Myocyte (in vitro differentiated cells): ENCODE measurements at regions not wholly inside any gene's neighbourhood (a gene's known extent, or its start where the extent isn't known, plus 50 kb on each side); places are given as distances from the start of the nearest gene placed in this dataset.
"Not testable (repeated sequence)": the region's sequence is repeated elsewhere in the genome, so short reads cannot be mapped to it uniquely, and the experiment has no call there.

Source experiments
- DNase-seq: peaks from one replicate; pipeline ENCODE4 v3.0.0-alpha.2; 2012; ENCODE audit warnings: low read depth

DNA sequence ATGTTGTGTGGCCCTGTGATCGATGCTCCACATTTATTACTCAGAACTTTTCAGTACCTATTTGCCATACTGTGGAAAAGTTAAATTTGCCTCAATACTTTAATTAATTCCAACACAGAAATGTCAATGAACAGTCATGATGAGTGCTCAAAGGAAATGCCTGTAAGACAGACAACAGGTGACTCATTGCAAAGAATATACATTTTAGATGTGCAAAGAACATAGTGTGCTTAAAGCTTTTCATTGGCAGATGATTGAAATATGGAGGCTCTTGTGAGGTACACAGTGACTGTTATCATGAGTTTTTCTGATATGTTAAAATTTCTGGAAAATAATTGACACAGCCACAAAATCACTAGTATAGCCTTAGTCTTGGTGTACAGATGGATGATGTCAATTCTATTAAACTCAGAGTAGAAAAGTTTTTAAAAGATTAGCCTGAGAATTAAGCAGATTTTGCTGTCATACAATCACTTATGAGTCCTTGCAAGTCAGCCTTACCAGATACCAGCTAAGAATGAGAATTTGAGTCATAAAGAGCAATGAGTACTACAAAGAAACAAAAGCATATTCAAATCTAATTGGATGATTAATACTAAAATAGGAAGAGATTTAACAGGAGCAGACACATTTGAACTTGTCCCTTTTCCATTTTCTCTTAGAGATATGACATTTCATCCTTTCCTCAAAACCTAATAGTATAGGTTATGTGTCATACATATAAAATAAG, 544.1 kb downstream of the KCNH5 start:
- DNase-seq, result no peak

DNA sequence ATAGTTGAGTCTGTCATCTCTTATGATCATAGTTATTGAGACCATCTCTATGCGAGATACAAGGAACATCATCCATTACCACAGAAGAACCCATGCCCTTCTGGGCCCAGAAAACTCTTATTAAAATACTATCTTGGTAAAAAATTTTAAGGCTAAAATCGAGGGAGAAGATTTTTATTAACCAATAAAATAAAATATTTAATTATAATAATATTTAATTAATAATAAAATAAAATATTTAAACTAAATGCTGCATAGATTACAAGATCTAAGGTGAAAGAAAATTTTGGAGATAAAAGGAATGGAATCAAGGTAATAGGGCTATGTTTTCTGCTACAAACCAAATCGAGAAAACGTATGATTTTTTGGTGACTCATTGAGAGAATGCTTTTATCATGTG, 540.2 kb downstream of the KCNH5 start:
- no peak for DNase-seq

DNA sequence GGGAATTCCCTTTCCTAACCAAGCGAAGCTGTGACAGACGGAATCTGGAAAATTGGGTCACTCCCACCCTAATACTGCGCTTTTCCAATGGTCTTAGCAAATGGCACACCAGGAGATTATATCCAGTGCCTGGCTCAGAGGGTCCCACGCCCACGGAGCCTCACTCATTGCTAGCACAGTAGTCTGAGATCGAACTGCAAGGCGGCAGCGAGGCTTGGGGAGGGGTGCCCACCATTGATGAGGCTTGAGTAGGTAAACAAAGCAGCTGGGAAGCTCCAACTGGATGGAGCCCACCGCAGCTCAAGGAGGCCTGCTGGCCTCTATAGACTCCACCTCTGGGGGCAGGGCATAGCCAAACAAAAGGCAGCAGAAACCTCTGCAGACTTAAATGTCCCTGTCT, 523.9 kb downstream of the KCNH5 start:
- not testable (repeated sequence) for DNase-seq

DNA sequence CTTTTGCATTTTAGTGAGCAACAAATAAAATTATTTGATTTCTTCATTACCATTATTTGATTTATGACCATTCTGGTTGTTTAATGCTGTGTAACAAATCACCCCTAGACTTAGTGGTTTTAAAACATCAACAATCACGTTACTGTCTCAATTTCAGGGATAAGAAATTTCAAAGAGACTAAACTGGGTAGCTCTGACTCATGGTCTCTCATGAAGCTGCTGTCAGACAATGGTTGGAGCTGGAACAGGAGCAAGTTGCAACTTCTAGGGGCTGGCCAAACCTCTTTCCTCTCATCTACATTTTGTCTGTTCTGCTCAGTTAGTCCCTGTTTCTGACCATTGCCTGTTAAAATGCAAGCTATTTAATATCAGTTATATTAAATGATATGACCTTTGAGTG, 517.0 kb downstream of the KCNH5 start:
- no peak for DNase-seq

DNA sequence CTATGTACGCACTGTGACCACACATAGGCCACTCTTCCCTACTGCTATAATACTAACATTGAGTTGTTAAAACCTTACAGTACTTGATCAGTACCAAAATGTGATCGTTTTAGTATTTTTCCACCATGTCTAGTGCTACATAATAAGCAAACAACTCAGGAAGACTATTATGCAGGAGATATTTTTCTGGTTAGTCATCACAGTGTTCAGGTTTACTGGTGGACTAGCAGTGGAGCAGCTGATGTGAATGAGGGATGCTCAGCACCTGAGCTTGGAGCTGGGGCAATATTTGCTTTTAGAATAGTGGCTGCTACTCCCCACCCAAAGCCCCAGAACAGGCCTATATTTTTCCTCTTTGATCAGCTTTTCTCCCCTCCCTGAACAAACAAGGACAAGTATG, 513.1 kb downstream of the KCNH5 start:
- DNase-seq, result no peak

DNA sequence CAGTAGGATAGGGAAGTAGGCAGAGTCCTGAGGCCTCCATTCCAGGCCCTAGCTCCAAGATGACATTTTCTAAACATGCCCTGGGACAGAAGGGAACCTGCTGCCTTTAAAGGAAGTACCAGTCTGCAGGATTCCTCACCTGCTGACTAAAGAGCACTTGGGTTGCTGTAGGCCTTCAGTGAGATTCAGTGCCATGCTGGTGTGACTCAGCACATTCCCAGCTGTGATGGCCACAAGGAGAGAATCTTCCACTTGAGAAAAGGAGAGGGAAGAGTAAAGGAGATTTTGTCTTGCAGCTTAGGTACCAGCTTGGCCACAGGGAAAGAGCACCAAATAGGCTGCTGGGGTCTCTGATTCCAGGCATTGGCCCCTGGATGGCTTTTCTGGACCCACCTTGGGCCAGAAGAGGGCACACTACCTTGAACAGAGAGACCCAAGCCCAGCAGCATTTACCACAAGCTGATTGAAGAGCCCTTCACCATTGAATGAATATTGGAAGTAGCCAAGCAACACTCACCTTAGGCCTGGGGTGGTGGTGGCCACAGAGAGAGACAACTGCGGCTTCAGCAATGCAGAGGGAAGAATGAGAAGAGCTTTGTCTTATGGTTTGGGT, 498.3 kb downstream of the KCNH5 start:
- DNase-seq, result no peak

DNA sequence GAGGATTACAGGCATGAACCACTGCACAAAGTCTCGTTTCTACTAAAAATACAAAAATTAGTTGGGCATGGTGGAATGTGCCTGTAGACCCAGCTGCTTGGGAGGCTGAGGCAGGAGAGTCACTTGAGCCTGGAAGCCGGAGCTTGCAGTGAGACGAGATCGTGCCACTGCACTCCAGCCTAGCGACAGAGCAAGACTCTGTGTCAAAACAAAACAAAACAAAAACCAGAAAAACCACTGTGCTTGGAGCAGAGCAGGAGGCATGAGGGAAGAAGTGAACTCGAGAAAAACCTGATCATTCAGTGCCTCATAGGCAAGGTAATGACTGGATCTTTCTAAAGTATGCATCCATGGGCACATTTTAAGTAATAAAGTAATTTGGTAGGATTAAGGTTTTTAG, 487.8 kb downstream of the KCNH5 start:
- DNase-seq, result no peak

DNA sequence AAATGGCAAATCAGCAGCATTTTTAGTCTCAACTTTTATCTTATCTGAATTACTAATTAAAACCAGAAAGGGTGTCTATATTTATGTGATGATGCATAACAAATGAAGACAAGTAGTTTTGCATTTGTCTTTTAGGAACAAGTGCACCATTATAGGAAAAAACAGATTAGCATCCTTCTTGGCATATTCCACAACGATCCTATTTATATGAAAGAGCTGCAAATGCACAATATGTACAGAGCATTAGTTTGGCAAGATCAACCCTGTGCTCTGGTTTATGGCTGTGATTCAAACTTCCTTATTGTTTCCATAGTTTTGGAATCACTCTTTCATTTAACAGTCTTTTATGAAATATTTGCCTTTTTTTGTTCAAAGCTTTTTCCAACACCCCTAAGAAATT, 486.8 kb downstream of the KCNH5 start:
- no peak for DNase-seq

DNA sequence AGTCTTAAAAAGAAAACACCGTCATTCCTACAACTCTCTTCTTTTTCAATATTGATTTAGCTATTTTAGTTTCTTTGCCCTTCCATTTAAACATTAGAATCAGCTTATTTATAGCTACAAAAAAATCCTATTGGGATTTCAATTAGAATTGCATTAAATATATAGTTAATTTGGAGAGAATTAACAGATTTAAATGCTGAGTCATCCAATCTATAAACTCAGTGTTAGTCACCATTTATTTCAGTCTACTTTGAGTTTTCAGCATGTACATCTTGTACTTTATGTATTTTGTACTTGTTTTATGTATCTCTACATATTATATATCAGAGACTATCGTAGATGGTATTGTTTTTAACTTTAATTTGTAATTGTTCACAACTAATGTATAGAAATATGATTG, 460.0 kb downstream of the KCNH5 start:
- no peak for DNase-seq

DNA sequence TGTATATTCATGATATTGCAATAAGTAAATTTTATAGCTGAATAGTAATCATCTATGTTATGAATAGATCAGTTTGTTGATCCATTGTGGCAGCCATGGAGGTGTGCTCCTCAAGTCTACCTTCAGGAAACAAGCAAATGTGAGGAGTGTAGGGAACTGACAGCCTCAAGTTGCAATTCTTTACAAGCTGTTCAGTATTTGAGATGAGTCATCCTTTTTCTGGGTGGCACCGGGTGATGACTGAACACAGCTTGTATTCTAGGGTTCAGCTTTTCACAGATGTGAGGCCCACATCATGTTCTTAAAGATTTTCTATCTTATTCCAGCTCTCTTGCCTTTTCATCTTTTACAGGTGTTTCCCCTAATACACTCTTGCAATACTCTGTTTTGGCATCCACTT, 452.4 kb downstream of the KCNH5 start:
- DNase-seq, result no peak

DNA sequence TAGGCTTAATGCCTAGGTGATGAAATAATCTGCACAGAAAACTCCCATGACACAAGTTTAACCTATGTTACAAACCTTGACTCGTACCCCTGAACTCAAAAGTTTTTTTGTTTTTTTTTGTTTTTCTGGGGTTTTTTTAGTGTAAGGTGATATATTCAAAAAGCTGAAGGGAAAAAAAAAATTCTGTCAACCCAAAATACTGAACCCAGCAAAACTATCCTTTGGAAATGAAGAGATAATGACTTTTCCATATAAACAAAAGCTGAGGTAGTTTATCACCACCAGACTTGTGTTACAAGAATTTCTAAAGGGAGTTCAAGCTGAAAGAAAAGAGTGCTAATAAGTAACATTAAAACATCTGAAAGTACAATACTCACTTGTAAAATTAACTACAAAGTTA, 448.1 kb downstream of the KCNH5 start:
- DNase-seq, result no peak

DNA sequence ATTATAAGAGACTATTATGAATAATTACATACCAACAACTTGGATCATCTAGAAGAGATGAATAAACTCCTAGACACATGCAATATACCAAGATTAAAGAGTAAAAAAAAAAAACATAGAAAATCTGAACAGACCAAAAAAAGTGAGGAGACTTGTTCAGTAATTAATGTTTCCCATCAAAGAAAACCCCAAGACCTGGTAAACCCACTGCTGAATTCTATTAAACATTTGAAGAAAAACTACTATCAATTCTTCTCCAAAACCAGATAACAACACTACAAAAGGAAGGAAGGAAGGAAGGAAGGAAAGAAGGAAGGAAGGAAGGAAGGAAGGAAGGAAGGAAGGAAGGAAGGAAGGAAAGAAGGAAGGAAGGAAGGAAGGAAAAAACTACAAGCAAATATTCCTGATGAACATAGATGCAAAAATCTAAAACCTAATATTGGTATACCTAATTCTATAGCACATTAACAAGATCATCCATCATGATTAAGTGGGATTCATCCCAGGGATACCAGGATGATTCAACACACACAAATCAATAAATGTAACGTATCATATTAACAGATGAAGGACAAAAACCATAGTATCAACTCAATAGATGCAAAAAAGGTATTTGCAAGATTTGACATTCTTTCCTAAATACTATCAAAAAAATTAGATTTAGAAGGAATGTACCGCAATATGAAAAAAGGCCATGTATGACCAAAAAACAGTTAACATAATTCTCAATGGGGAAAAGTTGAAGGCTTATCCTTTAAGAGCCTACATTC, 445.5 kb downstream of the KCNH5 start:
- no peak for DNase-seq

DNA sequence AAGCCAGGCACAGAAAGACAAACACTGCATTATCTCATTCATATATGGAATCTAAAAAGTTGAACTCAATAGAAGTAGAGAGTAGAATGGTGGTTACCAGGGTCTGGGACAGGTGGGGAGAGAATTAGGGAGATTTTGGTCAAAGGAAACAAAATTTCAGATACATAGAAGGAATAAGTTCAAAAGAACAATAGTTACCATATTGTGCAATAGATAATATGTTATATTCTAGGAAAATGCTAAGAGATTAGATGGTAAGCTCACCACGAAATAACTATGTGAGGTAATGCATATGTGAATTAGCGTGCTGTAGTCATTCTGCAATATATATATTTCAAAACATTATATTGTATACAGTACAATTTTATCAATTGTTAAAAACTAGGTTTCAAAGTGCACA, 442.5 kb downstream of the KCNH5 start:
- no peak for DNase-seq

DNA sequence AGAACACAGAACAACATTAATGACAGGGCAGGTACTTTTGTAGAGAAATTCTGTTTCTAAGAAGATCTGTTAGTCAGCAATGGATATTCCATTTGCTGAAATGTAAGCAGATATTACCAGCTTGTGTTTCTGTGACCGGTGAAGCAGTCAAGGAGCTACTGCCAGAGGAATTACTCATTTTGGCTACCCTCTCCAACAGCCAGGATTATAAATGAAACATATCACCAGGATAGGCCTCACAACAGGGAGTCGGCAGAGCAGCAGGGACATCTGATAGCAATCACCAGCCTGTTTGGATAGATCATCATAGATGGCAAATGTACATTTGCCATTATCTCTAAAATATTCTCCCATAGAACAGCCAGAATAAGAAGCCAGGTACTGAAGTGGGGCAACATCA, 440.7 kb downstream of the KCNH5 start:
- no peak for DNase-seq

DNA sequence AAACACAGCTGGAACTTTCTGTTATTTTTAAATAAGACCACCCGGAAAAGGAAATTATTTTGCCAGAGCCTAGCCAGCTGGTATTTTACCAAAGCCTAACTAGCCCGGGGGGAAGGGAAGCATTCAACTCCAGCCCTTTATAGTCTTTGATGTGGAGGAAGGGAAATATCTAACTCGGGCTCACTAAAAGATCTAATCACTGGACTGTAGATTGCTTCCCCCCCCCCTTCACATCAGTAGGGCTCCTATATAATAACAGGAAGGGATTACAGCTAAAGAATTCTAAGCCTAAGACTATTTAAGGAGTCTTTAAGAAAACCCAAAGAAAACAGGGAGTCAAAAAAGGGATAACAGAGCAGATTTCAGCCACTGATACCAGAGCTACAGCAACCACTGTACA, 431.1 kb downstream of the KCNH5 start:
- no peak for DNase-seq

DNA sequence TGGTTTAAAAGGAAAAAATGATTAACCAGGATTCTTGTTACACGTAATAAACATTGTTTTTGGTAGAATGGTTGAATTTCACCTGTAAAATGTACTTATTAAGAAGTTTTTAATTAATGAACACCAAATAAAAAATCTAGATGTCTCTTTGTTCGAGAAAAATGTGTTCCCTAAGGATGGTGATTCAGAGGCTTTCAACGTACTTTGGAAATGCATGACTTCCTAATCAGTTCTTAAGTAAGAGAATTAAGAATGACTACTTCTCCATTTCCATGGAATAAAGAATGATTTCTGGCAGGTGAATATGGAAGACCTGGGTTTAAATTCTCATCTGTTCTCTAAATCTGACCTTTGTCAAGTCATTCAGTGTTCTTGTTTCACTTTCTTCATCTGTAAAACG, 428.6 kb downstream of the KCNH5 start:
- DNase-seq, result no peak

DNA sequence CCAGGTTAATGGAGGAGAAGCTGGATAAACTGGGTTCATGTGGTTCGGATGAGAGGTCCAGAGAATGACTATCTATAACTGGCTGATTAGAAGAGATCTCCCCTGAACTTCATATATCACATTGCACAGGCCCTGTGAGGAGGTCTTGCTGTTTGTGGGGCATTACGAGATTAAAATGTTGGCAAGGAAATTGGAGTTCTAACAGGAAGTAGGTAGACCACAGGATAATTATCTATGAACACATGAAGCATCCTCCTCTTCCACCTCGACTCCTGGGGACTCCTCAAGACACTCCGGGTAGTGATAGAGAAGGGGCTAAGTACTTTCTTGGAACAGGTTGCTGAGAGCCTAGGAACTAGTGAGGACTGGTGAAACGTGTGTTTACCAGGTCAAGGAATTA, 418.8 kb downstream of the KCNH5 start:
- DNase-seq, result no peak

DNA sequence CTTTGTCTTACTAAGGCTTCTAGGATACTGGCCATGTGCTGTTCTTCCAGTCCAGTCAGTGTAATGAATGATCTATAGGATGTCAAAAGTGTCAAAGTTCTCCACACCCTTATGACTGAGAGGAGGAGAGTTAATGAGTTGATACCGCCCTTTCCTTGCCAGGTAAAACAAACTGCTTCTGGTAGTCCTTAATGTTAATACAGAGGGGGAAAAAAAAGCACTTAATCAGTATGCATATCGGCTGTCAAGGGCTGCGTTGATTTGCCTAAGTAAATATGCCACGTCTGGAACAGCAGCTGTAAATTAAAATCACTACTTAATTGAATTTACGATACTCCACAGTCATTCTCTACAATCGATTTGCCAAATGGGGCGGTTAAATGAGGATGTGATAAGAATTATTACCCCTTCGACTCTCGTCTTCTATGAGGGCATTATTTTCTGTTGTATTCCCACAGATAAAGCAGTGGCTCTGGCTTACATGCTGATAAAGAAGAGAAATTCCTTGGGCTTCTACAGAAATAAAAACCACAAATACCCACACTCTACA, 416.0 kb downstream of the KCNH5 start:
- DNase-seq, result no peak

DNA sequence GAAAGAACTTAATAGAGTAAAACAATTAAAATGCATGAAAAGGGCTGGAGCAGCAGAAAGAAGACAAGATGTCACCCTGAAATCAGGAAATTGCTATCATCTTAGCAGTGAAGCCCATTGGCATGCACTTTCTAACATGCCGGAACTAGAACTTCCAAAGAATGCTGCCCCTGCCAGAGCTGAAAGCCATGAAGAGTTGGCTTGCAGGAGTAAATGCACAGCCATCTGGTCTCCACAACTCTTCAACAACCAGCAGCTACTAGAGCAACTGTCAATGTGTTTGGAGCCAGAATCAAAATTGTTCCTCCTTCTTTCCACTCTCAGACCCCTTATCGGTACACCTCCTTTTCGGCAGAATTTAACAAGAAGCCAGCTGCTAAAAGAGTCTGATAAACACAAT, 414.1 kb downstream of the KCNH5 start:
- DNase-seq, result no peak

DNA sequence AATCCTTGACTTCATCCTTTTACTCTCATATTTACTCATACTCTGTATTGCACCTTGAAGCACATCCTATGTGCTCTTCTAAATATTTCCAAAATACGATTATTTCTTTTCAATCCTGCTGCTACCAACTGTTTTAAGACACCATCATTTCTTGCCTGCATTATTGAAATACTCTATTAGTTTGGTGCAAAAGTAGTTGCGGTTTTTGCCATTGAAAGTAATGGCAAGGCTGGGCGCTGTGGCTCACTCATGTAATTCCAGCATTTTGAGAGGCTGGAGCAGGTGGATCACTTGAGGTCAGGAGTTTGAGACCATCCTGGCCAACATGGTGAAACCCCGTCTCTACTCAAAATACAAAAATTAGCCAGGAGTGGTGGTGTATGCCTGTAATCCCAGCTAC, 412.5 kb downstream of the KCNH5 start:
- no peak for DNase-seq

DNA sequence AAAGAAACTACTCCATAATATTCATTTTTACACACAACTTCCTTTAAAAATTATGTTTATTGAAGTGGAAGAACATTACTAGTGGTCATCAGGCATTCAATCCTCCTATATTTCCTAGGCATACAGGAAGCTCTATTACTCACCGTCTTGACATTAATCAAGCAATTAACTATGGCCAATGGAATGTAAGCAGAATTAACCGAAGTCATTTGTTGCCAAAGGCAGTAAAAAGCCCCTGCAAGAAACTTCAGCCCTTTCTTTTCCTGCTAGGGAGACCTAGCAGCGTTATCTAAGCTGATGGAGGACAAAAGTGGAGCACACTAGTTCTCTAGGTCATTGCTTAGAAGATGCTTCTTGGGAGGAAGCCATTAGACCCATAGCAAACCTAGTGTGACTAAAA, 399.6 kb downstream of the KCNH5 start:
- DNase-seq, result no peak
